ENCODE measurements at regions not wholly inside any gene's neighbourhood (a gene's known extent, or its start where the extent isn't known, plus 50 kb on each side); places are given as distances from the start of the nearest gene placed in this dataset.

DNA sequence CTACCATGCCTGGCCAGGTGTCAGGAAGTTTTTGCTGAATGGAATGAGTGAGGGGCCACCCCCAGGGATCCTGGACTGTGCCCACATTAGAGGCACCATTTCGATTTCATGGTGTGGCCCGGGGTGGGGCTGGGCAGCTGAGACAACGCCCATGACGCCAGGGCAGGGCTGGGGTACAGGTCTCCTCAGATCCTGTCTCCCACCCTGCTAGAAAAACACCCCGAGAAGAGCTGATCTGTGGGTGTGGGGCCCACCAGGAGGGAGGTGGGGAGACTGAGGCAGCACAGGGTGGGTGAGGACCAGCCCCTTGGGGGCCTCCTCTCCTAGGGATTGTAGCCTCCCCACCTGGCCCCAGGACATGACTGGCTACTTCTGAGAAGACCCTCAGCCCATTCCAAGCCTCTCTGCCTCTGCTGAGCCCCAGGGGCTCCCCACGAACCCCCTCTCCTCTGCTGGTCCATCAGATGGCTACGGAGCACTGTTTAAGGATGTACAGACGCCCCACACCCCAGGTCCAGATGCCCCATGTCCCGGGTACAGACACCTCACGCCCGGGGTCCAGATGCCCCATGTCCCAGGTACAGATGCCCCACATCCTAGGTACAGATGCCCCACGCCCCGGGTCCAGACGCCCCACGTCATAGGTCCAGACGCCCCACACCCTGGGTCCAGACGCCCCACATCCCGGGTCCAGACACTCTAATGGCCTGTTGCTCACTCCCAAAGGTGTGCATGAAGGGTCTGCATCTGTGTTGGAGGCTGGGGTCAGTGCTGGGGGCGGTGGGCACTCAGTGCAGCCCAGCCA, 99.4 kb downstream of the MICALL2 start:
- TF ChIP-seq, protein P1, sequence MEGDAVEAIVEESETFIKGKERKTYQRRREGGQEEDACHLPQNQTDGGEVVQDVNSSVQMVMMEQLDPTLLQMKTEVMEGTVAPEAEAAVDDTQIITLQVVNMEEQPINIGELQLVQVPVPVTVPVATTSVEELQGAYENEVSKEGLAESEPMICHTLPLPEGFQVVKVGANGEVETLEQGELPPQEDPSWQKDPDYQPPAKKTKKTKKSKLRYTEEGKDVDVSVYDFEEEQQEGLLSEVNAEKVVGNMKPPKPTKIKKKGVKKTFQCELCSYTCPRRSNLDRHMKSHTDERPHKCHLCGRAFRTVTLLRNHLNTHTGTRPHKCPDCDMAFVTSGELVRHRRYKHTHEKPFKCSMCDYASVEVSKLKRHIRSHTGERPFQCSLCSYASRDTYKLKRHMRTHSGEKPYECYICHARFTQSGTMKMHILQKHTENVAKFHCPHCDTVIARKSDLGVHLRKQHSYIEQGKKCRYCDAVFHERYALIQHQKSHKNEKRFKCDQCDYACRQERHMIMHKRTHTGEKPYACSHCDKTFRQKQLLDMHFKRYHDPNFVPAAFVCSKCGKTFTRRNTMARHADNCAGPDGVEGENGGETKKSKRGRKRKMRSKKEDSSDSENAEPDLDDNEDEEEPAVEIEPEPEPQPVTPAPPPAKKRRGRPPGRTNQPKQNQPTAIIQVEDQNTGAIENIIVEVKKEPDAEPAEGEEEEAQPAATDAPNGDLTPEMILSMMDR (IDR thresholded peaks at IDR 0.05; ENCODE audit: extremely low read depth in 1 of 2, insufficient read depth in 1 of 2, low read depth in 1 of 2, low read length in 2 of 2), result no peak
- no peak for TF ChIP-seq EZH2 (IDR thresholded peaks at IDR 0.05; ENCODE audit: borderline replicate concordance, low read depth, low read length, severe bottlenecking)
- TF ChIP-seq, protein P2, sequence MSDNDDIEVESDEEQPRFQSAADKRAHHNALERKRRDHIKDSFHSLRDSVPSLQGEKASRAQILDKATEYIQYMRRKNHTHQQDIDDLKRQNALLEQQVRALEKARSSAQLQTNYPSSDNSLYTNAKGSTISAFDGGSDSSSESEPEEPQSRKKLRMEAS (IDR thresholded peaks at IDR 0.05; ENCODE audit: insufficient read depth, insufficient read length), result no peak
- no peak for TF ChIP-seq POLR2A (IDR thresholded peaks at IDR 0.05; ENCODE audit: low read depth, low read length)
- no peak for TF ChIP-seq POLR2AphosphoS5 (IDR thresholded peaks at IDR 0.05; ENCODE audit: insufficient read depth, low read depth, low read length)
- no peak for TF ChIP-seq GATA2 (IDR thresholded peaks at IDR 0.05; ENCODE audit: insufficient read depth, insufficient read length, low read depth, low read length)
- no peak for TF ChIP-seq MYC (IDR thresholded peaks at IDR 0.05; ENCODE audit: low read depth, low read length)
- TF ChIP-seq FOS (IDR thresholded peaks at IDR 0.05; ENCODE audit: borderline replicate concordance, insufficient read depth, low read length), result no peak
